ENCODE measurements at regions not wholly inside any gene's neighbourhood (a gene's known extent, or its start where the extent isn't known, plus 50 kb on each side); places are given as distances from the start of the nearest gene placed in this dataset.

- TF ChIP-seq EP300 (IDR thresholded peaks at IDR 0.05; ENCODE audit: borderline replicate concordance), result no peak
- TF ChIP-seq, protein P1, sequence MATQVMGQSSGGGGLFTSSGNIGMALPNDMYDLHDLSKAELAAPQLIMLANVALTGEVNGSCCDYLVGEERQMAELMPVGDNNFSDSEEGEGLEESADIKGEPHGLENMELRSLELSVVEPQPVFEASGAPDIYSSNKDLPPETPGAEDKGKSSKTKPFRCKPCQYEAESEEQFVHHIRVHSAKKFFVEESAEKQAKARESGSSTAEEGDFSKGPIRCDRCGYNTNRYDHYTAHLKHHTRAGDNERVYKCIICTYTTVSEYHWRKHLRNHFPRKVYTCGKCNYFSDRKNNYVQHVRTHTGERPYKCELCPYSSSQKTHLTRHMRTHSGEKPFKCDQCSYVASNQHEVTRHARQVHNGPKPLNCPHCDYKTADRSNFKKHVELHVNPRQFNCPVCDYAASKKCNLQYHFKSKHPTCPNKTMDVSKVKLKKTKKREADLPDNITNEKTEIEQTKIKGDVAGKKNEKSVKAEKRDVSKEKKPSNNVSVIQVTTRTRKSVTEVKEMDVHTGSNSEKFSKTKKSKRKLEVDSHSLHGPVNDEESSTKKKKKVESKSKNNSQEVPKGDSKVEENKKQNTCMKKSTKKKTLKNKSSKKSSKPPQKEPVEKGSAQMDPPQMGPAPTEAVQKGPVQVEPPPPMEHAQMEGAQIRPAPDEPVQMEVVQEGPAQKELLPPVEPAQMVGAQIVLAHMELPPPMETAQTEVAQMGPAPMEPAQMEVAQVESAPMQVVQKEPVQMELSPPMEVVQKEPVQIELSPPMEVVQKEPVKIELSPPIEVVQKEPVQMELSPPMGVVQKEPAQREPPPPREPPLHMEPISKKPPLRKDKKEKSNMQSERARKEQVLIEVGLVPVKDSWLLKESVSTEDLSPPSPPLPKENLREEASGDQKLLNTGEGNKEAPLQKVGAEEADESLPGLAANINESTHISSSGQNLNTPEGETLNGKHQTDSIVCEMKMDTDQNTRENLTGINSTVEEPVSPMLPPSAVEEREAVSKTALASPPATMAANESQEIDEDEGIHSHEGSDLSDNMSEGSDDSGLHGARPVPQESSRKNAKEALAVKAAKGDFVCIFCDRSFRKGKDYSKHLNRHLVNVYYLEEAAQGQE (IDR thresholded peaks at IDR 0.05; ENCODE audit: low read depth), result no peak
- TF ChIP-seq CEBPB (IDR thresholded peaks at IDR 0.05), result no peak
- TF ChIP-seq NFIC (IDR thresholded peaks at IDR 0.05), result no peak
- TF ChIP-seq ZBTB7A (IDR thresholded peaks at IDR 0.05; ENCODE audit: low read depth), result no peak
- no peak for TF ChIP-seq TEAD4 (IDR thresholded peaks at IDR 0.05)
- no peak for TF ChIP-seq MAX (IDR thresholded peaks at IDR 0.05)
- no peak for TF ChIP-seq TAF1 (IDR thresholded peaks at IDR 0.05; ENCODE audit: low read depth)
- no peak for TF ChIP-seq FOXM1 (IDR thresholded peaks at IDR 0.05; ENCODE audit: borderline replicate concordance, low read depth)
- TF ChIP-seq, protein P2, sequence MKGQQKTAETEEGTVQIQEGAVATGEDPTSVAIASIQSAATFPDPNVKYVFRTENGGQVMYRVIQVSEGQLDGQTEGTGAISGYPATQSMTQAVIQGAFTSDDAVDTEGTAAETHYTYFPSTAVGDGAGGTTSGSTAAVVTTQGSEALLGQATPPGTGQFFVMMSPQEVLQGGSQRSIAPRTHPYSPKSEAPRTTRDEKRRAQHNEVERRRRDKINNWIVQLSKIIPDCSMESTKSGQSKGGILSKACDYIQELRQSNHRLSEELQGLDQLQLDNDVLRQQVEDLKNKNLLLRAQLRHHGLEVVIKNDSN (IDR thresholded peaks at IDR 0.05), result no peak
- TF ChIP-seq CREB1 (IDR thresholded peaks at IDR 0.05; ENCODE audit: low read depth), result no peak
- no peak for TF ChIP-seq RAD21 (IDR thresholded peaks at IDR 0.05; ENCODE audit: low read depth)
- TF ChIP-seq TCF12 (IDR thresholded peaks at IDR 0.05; ENCODE audit: low read depth), result no peak
These were observed 91.7 kb upstream of the HPF1 start for GRCh38 chr4:169849456-169849855.

GRCh38 chr4:169848018-169848417 is 90.3 kb upstream of the HPF1 start:
- TF ChIP-seq, protein P1 (IDR thresholded peaks at IDR 0.05; ENCODE audit: low read depth), result no peak
- no peak for TF ChIP-seq FOXM1 (IDR thresholded peaks at IDR 0.05; ENCODE audit: borderline replicate concordance, low read depth)

- no peak for TF ChIP-seq ZBTB7A (IDR thresholded peaks at IDR 0.05; ENCODE audit: low read depth)
- no peak for TF ChIP-seq YY1 (IDR thresholded peaks at IDR 0.05; ENCODE audit: low read depth)
- no peak for TF ChIP-seq TEAD4 (IDR thresholded peaks at IDR 0.05)
- TF ChIP-seq MAX (IDR thresholded peaks at IDR 0.05), result no peak
- TF ChIP-seq TAF1 (IDR thresholded peaks at IDR 0.05; ENCODE audit: low read depth), result no peak
- TF ChIP-seq, protein P2 (IDR thresholded peaks at IDR 0.05), result no peak
- TF ChIP-seq, protein P1 (IDR thresholded peaks at IDR 0.05; ENCODE audit: low read depth), result no peak
- no peak for TF ChIP-seq CEBPB (IDR thresholded peaks at IDR 0.05)
- no peak for TF ChIP-seq RAD21 (IDR thresholded peaks at IDR 0.05; ENCODE audit: low read depth)
- no peak for TF ChIP-seq TCF12 (IDR thresholded peaks at IDR 0.05; ENCODE audit: low read depth)
- no peak for TF ChIP-seq EP300 (IDR thresholded peaks at IDR 0.05; ENCODE audit: borderline replicate concordance)
- TF ChIP-seq FOXM1 (IDR thresholded peaks at IDR 0.05; ENCODE audit: borderline replicate concordance, low read depth), result no peak
- no peak for TF ChIP-seq NFIC (IDR thresholded peaks at IDR 0.05)
- TF ChIP-seq EGR1 (IDR thresholded peaks at IDR 0.05), result no peak
- no peak for TF ChIP-seq CREB1 (IDR thresholded peaks at IDR 0.05; ENCODE audit: low read depth)
These were observed 89.4 kb upstream of the HPF1 start for GRCh38 chr4:169847171-169847570.

DNA sequence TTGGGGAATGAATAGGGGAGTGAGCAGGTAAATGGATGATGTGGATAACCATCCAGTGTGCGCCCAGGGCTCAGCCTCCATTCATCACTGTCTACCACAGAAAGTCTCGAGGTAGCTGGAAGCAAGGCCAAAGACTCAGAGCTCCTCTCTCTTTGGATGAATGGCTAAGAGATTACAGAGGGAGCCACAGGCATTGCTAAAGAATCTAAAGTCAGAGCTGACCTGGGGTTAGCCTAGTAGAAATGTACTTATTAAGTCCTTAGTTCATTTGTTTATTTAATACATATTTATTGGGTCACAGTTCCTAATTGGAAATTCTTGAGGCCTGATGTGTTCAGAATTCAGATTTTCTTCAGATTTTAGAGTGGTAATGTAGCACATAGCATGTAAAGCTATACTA is 88.7 kb upstream of the HPF1 start:
- TF ChIP-seq TCF12 (IDR thresholded peaks at IDR 0.05; ENCODE audit: low read depth) (no peak), FOXM1 (IDR thresholded peaks at IDR 0.05; ENCODE audit: borderline replicate concordance, low read depth) (no peak), RAD21 (IDR thresholded peaks at IDR 0.05; ENCODE audit: low read depth) (no peak), MAX (IDR thresholded peaks at IDR 0.05) (no peak), EGR1 (IDR thresholded peaks at IDR 0.05) (no peak), CEBPB (IDR thresholded peaks at IDR 0.05) (no peak), EP300 (IDR thresholded peaks at IDR 0.05; ENCODE audit: borderline replicate concordance) (no peak), YY1 (IDR thresholded peaks at IDR 0.05; ENCODE audit: low read depth) (no peak), TAF1 (IDR thresholded peaks at IDR 0.05; ENCODE audit: low read depth) (no peak), CREB1 (IDR thresholded peaks at IDR 0.05; ENCODE audit: low read depth) (no peak), NFIC (IDR thresholded peaks at IDR 0.05) (no peak)
- TF ChIP-seq, protein P1 (IDR thresholded peaks at IDR 0.05; ENCODE audit: low read depth), result no peak
- TF ChIP-seq, protein P2 (IDR thresholded peaks at IDR 0.05), result no peak
